ENCODE measurements at regions not wholly inside any gene's neighbourhood (a gene's known extent, or its start where the extent isn't known, plus 50 kb on each side); places are given as distances from the start of the nearest gene placed in this dataset.

DNA sequence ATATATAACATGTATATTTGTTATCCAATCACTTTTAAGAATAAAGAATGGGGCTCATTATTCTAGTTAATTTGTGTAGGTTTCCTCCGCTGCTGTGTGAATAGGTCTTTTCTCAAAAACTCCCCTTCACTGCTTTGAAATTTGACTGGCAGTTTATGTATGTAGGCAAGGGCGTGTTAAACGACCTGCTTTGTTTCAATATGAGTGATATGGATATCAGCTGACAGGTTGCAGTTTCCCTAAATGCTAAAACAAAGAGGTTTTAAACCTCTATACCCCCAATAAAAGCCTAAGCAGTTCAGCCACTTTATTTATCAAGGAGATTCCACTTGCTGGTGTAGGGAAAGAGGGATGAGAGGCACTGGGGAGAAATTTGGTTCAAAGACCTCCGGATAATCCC, 159.6 kb downstream of the TMEM167A start:
- H2AFZ ChIP-seq (ENCODE audit: low read depth, low read length, poor library complexity, severe bottlenecking) = no peak overlapping the region
- H3K79me2 ChIP-seq (ENCODE audit: insufficient read depth, low read length) = peaks cover 33% of the 10 kb centered on the region
- H3K9me2 ChIP-seq (ENCODE audit: insufficient read depth) = no peaks in the 10 kb centered on the region
- H4K20me1 ChIP-seq (ENCODE audit: insufficient read depth) = no peaks in the 10 kb centered on the region
- H3K36me3 ChIP-seq (ENCODE audit: control insufficient read depth in 1 of 2, insufficient read depth in 2 of 2, low read length in 2 of 2) = peaks cover 0 to 76% of the 10 kb centered on the region in 2 experiments; a peak in 2 of 4 replicates
- ChIA-PET RAD21 (ENCODE audit: low non-redundant PET in 1 of 2, low total read pairs in 2 of 2, uncharacterized antibody in 2 of 2, unreplicated experiment in 2 of 2) (no interaction called here), POLR2A (no interaction called here), CTCF (no interaction called here)
- no peak overlapping the region for H3K4me2 ChIP-seq (ENCODE audit: low read length)
- peaks cover 0 to 23% of the 10 kb centered on the region in 2 experiments; a peak in 1 of 4 replicates for H3K9me3 ChIP-seq (ENCODE audit: control insufficient read depth in 1 of 2, insufficient read depth in 1 of 2, low read depth in 1 of 2, low read length in 2 of 2)
- intact Hi-C loops (cut with micrococcal nuclease) = loop anchor here (10.0 kb wide), 2 partner anchors 273 to 563 kb away; no protein-coding TSS in a partner anchor
- DNase-seq (ENCODE audit: low read depth, low spot score) (no peak), ATAC-seq (no peak)
- H3K4me1 ChIP-seq (ENCODE audit: control insufficient read depth in 1 of 2, insufficient read depth in 2 of 2, low read length in 2 of 2) = peaks cover 5 to 29% of the 10 kb centered on the region in 2 experiments; a peak in 3 of 4 replicates
- BruUV-seq (replicated peaks) = no TSS peak
- H3K9ac ChIP-seq (ENCODE audit: low read length) = no peak overlapping the region
- H3K4me3 ChIP-seq (replicated peaks in 1 of 2; ENCODE audit: low read depth in 1 of 2, low read length in 2 of 2) = no peak overlapping the region
- no peak overlapping the region for H3K27ac ChIP-seq (ENCODE audit: low read depth, low read length)
- TF ChIP-seq POLR2AphosphoS5 (IDR thresholded peaks at IDR 0.05; ENCODE audit: low read depth, low read length) (no peak), CEBPB (IDR thresholded peaks at IDR 0.05; ENCODE audit: low read depth) (no peak), SP1 (IDR thresholded peaks at IDR 0.05; ENCODE audit: low read depth) (no peak), SRF (IDR thresholded peaks at IDR 0.05; ENCODE audit: low read depth) (no peak), ZNF274 (IDR thresholded peaks at IDR 0.05; ENCODE audit: low read depth, low read length) (no peak), EZH2 (IDR thresholded peaks at IDR 0.05) (no peak), ZFX (IDR thresholded peaks at IDR 0.05) (no peak), SIN3A (IDR thresholded peaks at IDR 0.05; ENCODE audit: low read depth) (no peak), POLR2A (IDR thresholded peaks at IDR 0.05; ENCODE audit: borderline replicate concordance, extremely low read depth, insufficient read depth, insufficient read length) (no peak), TCF7L2 (IDR thresholded peaks at IDR 0.05; ENCODE audit: borderline replicate concordance, extremely low read depth, insufficient read depth, insufficient read length) (no peak), EZH2phosphoT487 (IDR thresholded peaks at IDR 0.05; ENCODE audit: borderline replicate concordance) (no peak), ELF1 (IDR thresholded peaks at IDR 0.05; ENCODE audit: borderline replicate concordance, low read depth) (no peak), CBX3 (IDR thresholded peaks at IDR 0.05; ENCODE audit: low read depth) (no peak), YY1 (IDR thresholded peaks at IDR 0.05; ENCODE audit: extremely low read depth, insufficient replicate concordance, low read depth, low read length) (no peak), FOSL1 (IDR thresholded peaks at IDR 0.05; ENCODE audit: low read depth) (no peak)
- TF ChIP-seq, protein P1, sequence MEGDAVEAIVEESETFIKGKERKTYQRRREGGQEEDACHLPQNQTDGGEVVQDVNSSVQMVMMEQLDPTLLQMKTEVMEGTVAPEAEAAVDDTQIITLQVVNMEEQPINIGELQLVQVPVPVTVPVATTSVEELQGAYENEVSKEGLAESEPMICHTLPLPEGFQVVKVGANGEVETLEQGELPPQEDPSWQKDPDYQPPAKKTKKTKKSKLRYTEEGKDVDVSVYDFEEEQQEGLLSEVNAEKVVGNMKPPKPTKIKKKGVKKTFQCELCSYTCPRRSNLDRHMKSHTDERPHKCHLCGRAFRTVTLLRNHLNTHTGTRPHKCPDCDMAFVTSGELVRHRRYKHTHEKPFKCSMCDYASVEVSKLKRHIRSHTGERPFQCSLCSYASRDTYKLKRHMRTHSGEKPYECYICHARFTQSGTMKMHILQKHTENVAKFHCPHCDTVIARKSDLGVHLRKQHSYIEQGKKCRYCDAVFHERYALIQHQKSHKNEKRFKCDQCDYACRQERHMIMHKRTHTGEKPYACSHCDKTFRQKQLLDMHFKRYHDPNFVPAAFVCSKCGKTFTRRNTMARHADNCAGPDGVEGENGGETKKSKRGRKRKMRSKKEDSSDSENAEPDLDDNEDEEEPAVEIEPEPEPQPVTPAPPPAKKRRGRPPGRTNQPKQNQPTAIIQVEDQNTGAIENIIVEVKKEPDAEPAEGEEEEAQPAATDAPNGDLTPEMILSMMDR (IDR thresholded peaks at IDR 0.05 in 2 of 3, conservative IDR thresholded peaks at IDR 0.05 in 1 of 3; ENCODE audit: borderline replicate concordance in 1 of 3, insufficient read depth in 1 of 3, low read depth in 2 of 3, low read length in 2 of 3) = no peak
- TF ChIP-seq, protein P2, sequence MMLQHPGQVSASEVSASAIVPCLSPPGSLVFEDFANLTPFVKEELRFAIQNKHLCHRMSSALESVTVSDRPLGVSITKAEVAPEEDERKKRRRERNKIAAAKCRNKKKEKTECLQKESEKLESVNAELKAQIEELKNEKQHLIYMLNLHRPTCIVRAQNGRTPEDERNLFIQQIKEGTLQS (IDR thresholded peaks at IDR 0.05) = no peak
- TF ChIP-seq, protein P3, sequence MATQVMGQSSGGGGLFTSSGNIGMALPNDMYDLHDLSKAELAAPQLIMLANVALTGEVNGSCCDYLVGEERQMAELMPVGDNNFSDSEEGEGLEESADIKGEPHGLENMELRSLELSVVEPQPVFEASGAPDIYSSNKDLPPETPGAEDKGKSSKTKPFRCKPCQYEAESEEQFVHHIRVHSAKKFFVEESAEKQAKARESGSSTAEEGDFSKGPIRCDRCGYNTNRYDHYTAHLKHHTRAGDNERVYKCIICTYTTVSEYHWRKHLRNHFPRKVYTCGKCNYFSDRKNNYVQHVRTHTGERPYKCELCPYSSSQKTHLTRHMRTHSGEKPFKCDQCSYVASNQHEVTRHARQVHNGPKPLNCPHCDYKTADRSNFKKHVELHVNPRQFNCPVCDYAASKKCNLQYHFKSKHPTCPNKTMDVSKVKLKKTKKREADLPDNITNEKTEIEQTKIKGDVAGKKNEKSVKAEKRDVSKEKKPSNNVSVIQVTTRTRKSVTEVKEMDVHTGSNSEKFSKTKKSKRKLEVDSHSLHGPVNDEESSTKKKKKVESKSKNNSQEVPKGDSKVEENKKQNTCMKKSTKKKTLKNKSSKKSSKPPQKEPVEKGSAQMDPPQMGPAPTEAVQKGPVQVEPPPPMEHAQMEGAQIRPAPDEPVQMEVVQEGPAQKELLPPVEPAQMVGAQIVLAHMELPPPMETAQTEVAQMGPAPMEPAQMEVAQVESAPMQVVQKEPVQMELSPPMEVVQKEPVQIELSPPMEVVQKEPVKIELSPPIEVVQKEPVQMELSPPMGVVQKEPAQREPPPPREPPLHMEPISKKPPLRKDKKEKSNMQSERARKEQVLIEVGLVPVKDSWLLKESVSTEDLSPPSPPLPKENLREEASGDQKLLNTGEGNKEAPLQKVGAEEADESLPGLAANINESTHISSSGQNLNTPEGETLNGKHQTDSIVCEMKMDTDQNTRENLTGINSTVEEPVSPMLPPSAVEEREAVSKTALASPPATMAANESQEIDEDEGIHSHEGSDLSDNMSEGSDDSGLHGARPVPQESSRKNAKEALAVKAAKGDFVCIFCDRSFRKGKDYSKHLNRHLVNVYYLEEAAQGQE (IDR thresholded peaks at IDR 0.05; ENCODE audit: low read depth) = no peak
- no peaks in the 10 kb centered on the region for H3K27me3 ChIP-seq (ENCODE audit: insufficient read depth, low read length)
